ENCODE measurements at regions not wholly inside any gene's neighbourhood (a gene's known extent, or its start where the extent isn't known, plus 50 kb on each side); places are given as distances from the start of the nearest gene placed in this dataset.

GRCh38 chr2:201969241-201969937 is 64.3 kb upstream of the FZD7 start:
- DNase-seq (ENCODE audit: low read depth): no peak

- no peak for DNase-seq (ENCODE audit: low read depth)
Measured at GRCh38 chr2:201969938-201970785, 63.5 kb upstream of the FZD7 start.

- DNase-seq (ENCODE audit: low read depth): no peak
Measured at GRCh38 chr2:201970786-201971108, 62.9 kb upstream of the FZD7 start.

- DNase-seq (ENCODE audit: low read depth): peak; percentile 17
Measured at GRCh38 chr2:201971531-201972228, 62.0 kb upstream of the FZD7 start.

- DNase-seq (ENCODE audit: low read depth): no peak
Measured at GRCh38 chr2:201972621-201973255, 60.9 kb upstream of the FZD7 start.

GRCh38 chr2:201973305-201973928 is 60.2 kb upstream of the FZD7 start:
- no peak for DNase-seq (ENCODE audit: low read depth)

GRCh38 chr2:201974171-201975100 is 59.2 kb upstream of the FZD7 start:
- no peak for DNase-seq (ENCODE audit: low read depth)

GRCh38 chr2:201975434-201975833 is 58.2 kb upstream of the FZD7 start:
- no peak for DNase-seq (ENCODE audit: low read depth)

- no peak for DNase-seq (ENCODE audit: low read depth)
Measured at GRCh38 chr2:201975964-201976612, 57.6 kb upstream of the FZD7 start.

GRCh38 chr2:201977651-201978050 is 56.0 kb upstream of the FZD7 start:
- no peak for DNase-seq (ENCODE audit: low read depth)

GRCh38 chr2:201978333-201978732 is 55.3 kb upstream of the FZD7 start:
- no peak for DNase-seq (ENCODE audit: low read depth)

GRCh38 chr2:201978986-201979385 is 54.7 kb upstream of the FZD7 start:
- no peak for DNase-seq (ENCODE audit: low read depth)

- no peak for DNase-seq (ENCODE audit: low read depth)
Measured at GRCh38 chr2:201980389-201980821, 53.2 kb upstream of the FZD7 start.

- DNase-seq (ENCODE audit: low read depth): no peak
Measured at GRCh38 chr2:201980946-201981345, 52.7 kb upstream of the FZD7 start.

GRCh38 chr2:201983174-201983573 is 50.5 kb upstream of the FZD7 start:
- no peak for DNase-seq (ENCODE audit: low read depth)

- no peak for DNase-seq (ENCODE audit: low read depth)
Measured at GRCh38 chr2:201983800-201984199, 49.9 kb upstream of the FZD7 start.
